Vagina (tissue), 2 donors: ENCODE measurements at regions not wholly inside any gene's neighbourhood (a gene's known extent, or its start where the extent isn't known, plus 50 kb on each side); places are given as distances from the start of the nearest gene placed in this dataset.

ENCODE experiments used
- DNase-seq, 2 donors: peaks; one replicate each; pipeline ENCODE4 v3.0.0-alpha.2; 2017; ENCODE audit errors: extremely low spot score in 2 of 2
- H3K27ac ChIP-seq: fragments of 200-600 bp; sonication (generic); one replicate; pipeline ENCODE4 v1.5.1; 2019
- H3K27me3 ChIP-seq: fragments of 200-600 bp; sonication (generic); one replicate; pipeline ENCODE4 v1.5.1; 2019
- H3K36me3 ChIP-seq, 2 donors: fragments of 200-600 bp; sonication (generic); one replicate each; pipeline ENCODE4 v1.5.1; 2017 to 2019
- H3K4me1 ChIP-seq: fragments of 200-600 bp; sonication (generic); one replicate; pipeline ENCODE4 v1.5.1; 2019
- H3K4me3 ChIP-seq, 2 donors: fragments of 200-600 bp; sonication (generic); 1 replicate in 1 of 2; 2 replicates in 1 of 2; pipeline ENCODE4 v1.5.1; 2016 to 2019
- H3K9me3 ChIP-seq: fragments of 200-600 bp; sonication (generic); one replicate; pipeline ENCODE4 v1.5.1; 2019
- POLR2A ChIP-seq, 2 donors: fragments of 450-650 bp; IDR thresholded peaks; one replicate each; pipeline ENCODE4 v1.6.1; 2017; ENCODE audit warnings: antibody characterized with exemption in 2 of 2, mild to moderate bottlenecking in 2 of 2, moderate library complexity in 2 of 2
- POLR2AphosphoS5 ChIP-seq, 2 donors: sonication (generic); formaldehyde crosslinking; IDR thresholded peaks; one replicate each; pipeline ENCODE4 v1.9.0; 2017; ENCODE audit warnings: antibody characterized with exemption in 2 of 2, mild to moderate bottlenecking in 2 of 2, low read depth in 1 of 2; ENCODE audit not compliant: insufficient read depth in 1 of 2
- intact Hi-C: fragments of 100-400 bp; cut with DNase I; formaldehyde crosslinking; loops from one replicate; pipeline ENCODE4 v1.15.1; 2023
- TF ChIP-seq, protein P1 (sequence below), 3 experiments: fragments of 450-650 bp in 2 of 3; fragments of 200-600 bp in 1 of 3; sonication (generic) in 1 of 3; IDR thresholded peaks; one replicate each; pipeline ENCODE4 v1.5.1; 2017 to 2019; ENCODE audit warnings: antibody characterized with exemption in 3 of 3, mild to moderate bottlenecking in 2 of 3, moderate library complexity in 2 of 3

DNA sequence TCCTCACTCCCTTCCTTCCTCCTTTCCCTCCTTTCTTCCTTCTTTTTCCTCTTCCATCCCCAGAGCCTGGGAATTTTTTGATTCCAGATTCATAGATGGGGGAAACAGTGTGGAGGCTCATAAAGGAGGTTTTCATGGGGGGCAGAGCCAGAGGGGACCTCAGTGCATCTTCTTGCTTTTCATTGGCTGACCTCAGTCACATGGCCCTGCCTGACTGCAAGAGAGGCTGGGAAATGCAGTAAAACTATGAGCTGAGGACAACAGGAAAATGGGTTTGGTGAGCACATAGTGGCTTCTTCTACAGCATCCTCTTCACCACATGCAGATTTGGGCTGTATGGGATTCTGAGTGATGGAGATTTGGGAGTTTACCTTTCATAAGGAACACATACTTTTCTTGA is 437.1 kb upstream of the TBX3 start:
- TF ChIP-seq, protein P1, sequence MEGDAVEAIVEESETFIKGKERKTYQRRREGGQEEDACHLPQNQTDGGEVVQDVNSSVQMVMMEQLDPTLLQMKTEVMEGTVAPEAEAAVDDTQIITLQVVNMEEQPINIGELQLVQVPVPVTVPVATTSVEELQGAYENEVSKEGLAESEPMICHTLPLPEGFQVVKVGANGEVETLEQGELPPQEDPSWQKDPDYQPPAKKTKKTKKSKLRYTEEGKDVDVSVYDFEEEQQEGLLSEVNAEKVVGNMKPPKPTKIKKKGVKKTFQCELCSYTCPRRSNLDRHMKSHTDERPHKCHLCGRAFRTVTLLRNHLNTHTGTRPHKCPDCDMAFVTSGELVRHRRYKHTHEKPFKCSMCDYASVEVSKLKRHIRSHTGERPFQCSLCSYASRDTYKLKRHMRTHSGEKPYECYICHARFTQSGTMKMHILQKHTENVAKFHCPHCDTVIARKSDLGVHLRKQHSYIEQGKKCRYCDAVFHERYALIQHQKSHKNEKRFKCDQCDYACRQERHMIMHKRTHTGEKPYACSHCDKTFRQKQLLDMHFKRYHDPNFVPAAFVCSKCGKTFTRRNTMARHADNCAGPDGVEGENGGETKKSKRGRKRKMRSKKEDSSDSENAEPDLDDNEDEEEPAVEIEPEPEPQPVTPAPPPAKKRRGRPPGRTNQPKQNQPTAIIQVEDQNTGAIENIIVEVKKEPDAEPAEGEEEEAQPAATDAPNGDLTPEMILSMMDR (IDR thresholded peaks at IDR 0.05), result no peak
- TF ChIP-seq POLR2A (IDR thresholded peaks at IDR 0.05) (no peak), POLR2AphosphoS5 (IDR thresholded peaks at IDR 0.05; ENCODE audit: insufficient read depth in 1 of 2, low read depth in 1 of 2) (no peak)
- Histone ChIP-seq H3K36me3 (no peaks in the 10 kb centered on the region), H3K27me3 (no peaks in the 10 kb centered on the region), H3K4me1 (no peaks in the 10 kb centered on the region), H3K27ac (no peak overlapping the region), H3K9me3 (no peaks in the 10 kb centered on the region), H3K4me3 (no peak overlapping the region)
- intact Hi-C loops, result no loop called here
- DNase-seq, result no peak

DNA sequence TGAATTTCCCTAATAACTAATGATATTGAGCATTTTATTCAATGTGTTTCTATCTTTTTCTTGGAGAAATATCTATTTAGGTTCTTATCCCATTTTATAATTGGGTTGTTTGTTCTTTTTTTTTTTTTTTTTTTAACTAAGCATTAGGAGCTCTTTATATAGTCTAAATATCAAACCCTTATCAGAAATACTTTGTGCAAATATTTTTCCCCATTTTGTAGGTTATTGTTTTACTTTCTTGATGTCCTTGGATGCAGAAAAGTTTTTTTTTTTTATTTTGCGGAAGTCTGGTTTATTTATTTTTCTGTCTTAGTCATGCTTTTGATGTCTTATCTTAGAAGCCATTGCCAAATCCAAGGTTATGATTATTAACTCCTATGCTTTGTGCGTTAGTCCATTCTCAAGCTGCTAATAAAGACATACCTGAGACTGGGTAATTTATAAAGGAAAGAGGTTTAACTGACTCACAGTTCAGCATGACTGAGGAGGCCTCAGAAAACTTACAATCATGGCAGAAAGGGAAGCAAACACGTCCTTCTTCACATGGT is 434.3 kb upstream of the TBX3 start:
- TF ChIP-seq, protein P1 (IDR thresholded peaks at IDR 0.05), result no peak
- H3K27me3 ChIP-seq, result no peaks in the 10 kb centered on the region
- intact Hi-C loops, result no loop called here
- no peak overlapping the region for H3K27ac ChIP-seq
- no peaks in the 10 kb centered on the region for H3K9me3 ChIP-seq
- DNase-seq, result no peak
- no peaks in the 10 kb centered on the region for H3K36me3 ChIP-seq
- H3K4me3 ChIP-seq, result no peak overlapping the region
- no peaks in the 10 kb centered on the region for H3K4me1 ChIP-seq

DNA sequence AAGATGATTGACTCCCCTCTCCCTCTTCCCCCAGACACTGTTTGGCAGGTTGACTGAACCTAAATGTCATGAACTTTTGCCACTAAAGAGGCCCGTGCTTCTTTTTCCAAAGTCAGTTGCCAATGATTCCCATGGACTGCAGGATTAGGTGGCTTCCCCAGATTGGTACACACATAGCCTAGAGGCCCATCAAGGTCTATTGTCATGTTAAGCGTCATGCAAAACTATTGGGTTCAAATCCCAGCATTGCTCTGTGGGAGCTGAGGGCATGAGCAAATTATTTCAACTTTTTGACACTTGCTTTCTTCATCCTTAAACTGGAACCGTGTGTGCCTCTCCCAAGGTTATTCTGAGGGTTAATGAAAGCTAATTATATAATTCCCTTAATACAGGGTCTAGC is 430.2 kb upstream of the TBX3 start:
- no peaks in the 10 kb centered on the region for H3K9me3 ChIP-seq
- H3K27me3 ChIP-seq, result no peaks in the 10 kb centered on the region
- H3K36me3 ChIP-seq, result no peaks in the 10 kb centered on the region
- no peak overlapping the region for H3K4me3 ChIP-seq
- H3K4me1 ChIP-seq, result no peaks in the 10 kb centered on the region
- TF ChIP-seq POLR2AphosphoS5 (IDR thresholded peaks at IDR 0.05; ENCODE audit: insufficient read depth in 1 of 2, low read depth in 1 of 2) (no peak), POLR2A (IDR thresholded peaks at IDR 0.05) (no peak)
- TF ChIP-seq, protein P1 (IDR thresholded peaks at IDR 0.05), result no peak
- intact Hi-C loops, result no loop called here
- no peak for DNase-seq
- no peak overlapping the region for H3K27ac ChIP-seq

DNA sequence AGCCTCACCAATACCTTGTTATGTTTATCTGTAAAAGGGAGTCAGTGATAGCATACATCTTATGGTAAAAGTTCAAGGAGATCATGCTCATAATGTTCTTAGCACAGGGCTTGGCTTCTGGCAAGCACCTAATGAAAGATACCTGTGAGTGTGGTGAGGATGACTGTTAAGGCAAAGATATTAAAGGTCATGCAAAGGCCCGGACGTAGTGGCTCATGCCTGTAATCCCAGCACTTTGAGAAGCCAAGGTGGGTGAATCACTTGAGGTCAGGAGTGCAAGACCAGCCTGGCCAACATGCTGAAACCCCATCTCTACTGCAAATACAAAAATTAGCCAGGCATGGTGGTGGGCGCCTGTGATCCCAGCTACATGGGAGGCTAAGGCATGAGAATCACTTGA is 425.9 kb upstream of the TBX3 start:
- DNase-seq, result no peak
- no peaks in the 10 kb centered on the region for H3K9me3 ChIP-seq

More for the DNA sequence above, 425.9 kb upstream of the TBX3 start:
- H3K4me3 ChIP-seq, result no peak overlapping the region
- H3K36me3 ChIP-seq, result no peaks in the 10 kb centered on the region
- H3K27me3 ChIP-seq, result no peaks in the 10 kb centered on the region
- TF ChIP-seq POLR2A (IDR thresholded peaks at IDR 0.05) (no peak), POLR2AphosphoS5 (IDR thresholded peaks at IDR 0.05; ENCODE audit: insufficient read depth in 1 of 2, low read depth in 1 of 2) (no peak)
- TF ChIP-seq, protein P1 (IDR thresholded peaks at IDR 0.05), result no peak
- intact Hi-C loops, result no loop called here
- H3K27ac ChIP-seq, result no peak overlapping the region
- no peaks in the 10 kb centered on the region for H3K4me1 ChIP-seq
